HepG2 (cell line): ENCODE measurements at regions not wholly inside any gene's neighbourhood (a gene's known extent, or its start where the extent isn't known, plus 50 kb on each side); places are given as distances from the start of the nearest gene placed in this dataset.

Experiments
- ATAC-seq: fragments of 200-7000 bp; cut with Tn5 transposase; 3 replicates; pipeline ENCODE4 v1.9.1; 2020; ENCODE audit warnings: mild to moderate bottlenecking, moderate library complexity
- BruUV-seq: library from RNA; stranded (reverse); fragments of 400-500 nt; replicated peaks from 2 replicates; lab custom pipeline; 2021; lab: Mats Ljungman, UMichigan
- CTCF ChIA-PET: fragments of 300-600 bp; formaldehyde crosslinking; extraction: SDS; loops from one replicate; lab custom pipeline; 2021; ENCODE audit warnings: low total read pairs, inconsistent platforms, low intra/inter-chr PET ratio; lab: Yijun Ruan, JAX
- POLR2A ChIA-PET: fragments of 350-600 bp; sonication (Branson Sonifier 250); formaldehyde crosslinking; loops from one replicate; lab custom pipeline; 2020; ENCODE audit warnings: antibody characterized with exemption, inconsistent platforms; lab: Yijun Ruan, JAX
- DNase-seq: peaks from one replicate; pipeline ENCODE4 v3.0.0-alpha.2; 2015; ENCODE audit warnings: low spot score
- FAIRE-seq: peaks from 3 replicates; lab custom pipeline; 2011; peaks lifted over from hg19 to GRCh38; lab: Jason Lieb, UNC
- H2AFZ ChIP-seq: one replicate; pipeline ENCODE4 v1.6.1; 2011; ENCODE audit warnings: low read length, inconsistent platforms
- H3K27ac ChIP-seq: fragments of 300-600 bp; 3 replicates; pipeline ENCODE4 v1.8.0; 2011; ENCODE audit warnings: mixed run types, mild to moderate bottlenecking, mixed read lengths, low read length, inconsistent platforms; ENCODE audit not compliant: insufficient read depth; ENCODE audit errors: extremely low read length
- H3K27me3 ChIP-seq, 2 experiments: fragments of 200-600 bp in 1 of 2; 2 replicates in 1 of 2; 3 replicates in 1 of 2; pipeline versions ENCODE4 v1.6.0 to v1.8.0; 2011; ENCODE audit warnings: low read length in 2 of 2, mild to moderate bottlenecking in 2 of 2, moderate library complexity in 2 of 2, inconsistent platforms in 1 of 2; ENCODE audit not compliant: insufficient read depth in 2 of 2, control insufficient read depth in 1 of 2
- H3K36me3 ChIP-seq, 2 experiments: fragments of 200-600 bp in 1 of 2; replicated peaks in 1 of 2; 2 replicates in 1 of 2; 3 replicates in 1 of 2; pipeline versions ENCODE4 v1.5.1 to v1.8.0; 2011; ENCODE audit warnings: low read length in 2 of 2, inconsistent platforms in 1 of 2; ENCODE audit not compliant: insufficient read depth in 2 of 2, control insufficient read depth in 1 of 2
- H3K4me1 ChIP-seq: 2 replicates; pipeline ENCODE4 v1.5.1; 2012; ENCODE audit warnings: low read length, inconsistent platforms; ENCODE audit not compliant: insufficient read depth
- H3K4me2 ChIP-seq: 2 replicates; pipeline ENCODE4 v1.6.0; 2011; ENCODE audit warnings: low read depth, low read length, inconsistent platforms
- H3K4me3 ChIP-seq, 3 experiments: fragments of 200-600 bp in 1 of 3; sonication (generic), shearing (Covaris generic) in 1 of 3; replicated peaks in 1 of 3; 2 replicates each; pipeline ENCODE4 v1.5.1; 2011 to 2016; ENCODE audit warnings: low read length in 3 of 3, inconsistent platforms in 2 of 3, low read depth in 2 of 3, mild to moderate bottlenecking in 2 of 3, control low read depth in 1 of 3, mixed read lengths in 1 of 3; ENCODE audit not compliant: insufficient read depth in 1 of 3
- H3K79me2 ChIP-seq: one replicate; pipeline ENCODE4 v1.6.1; 2011; ENCODE audit warnings: low read length, inconsistent platforms; ENCODE audit not compliant: insufficient read depth
- H3K9ac ChIP-seq: 2 replicates; pipeline ENCODE4 v1.6.0; 2011; ENCODE audit warnings: mild to moderate bottlenecking, low read depth, low read length, inconsistent platforms; ENCODE audit not compliant: insufficient read depth
- H3K9me3 ChIP-seq: 2 replicates; pipeline ENCODE4 v1.5.1; 2012; ENCODE audit warnings: mild to moderate bottlenecking, low read length
- H4K20me1 ChIP-seq: 2 replicates; pipeline ENCODE4 v1.6.0; 2011; ENCODE audit warnings: inconsistent platforms, mild to moderate bottlenecking, low read length, moderate library complexity; ENCODE audit not compliant: insufficient read depth
- ASH2L ChIP-seq: fragments of 300-600, 200-600 bp; sonication (generic); IDR thresholded peaks from 2 replicates; pipeline ENCODE4 v1.7.0; 2017; ENCODE audit warnings: low read depth, mild to moderate bottlenecking, moderate library complexity, mixed read lengths, low read length; ENCODE audit not compliant: insufficient read length
- CEBPB ChIP-seq: IDR thresholded peaks from 2 replicates; pipeline ENCODE4 v1.6.1; 2011; ENCODE audit warnings: low read depth, low read length, improper control_type of control experiment, borderline replicate concordance
- CENPX ChIP-seq: sonication (generic); formaldehyde crosslinking; IDR thresholded peaks from 2 replicates; pipeline ENCODE4 v1.9.0; 2021; ENCODE audit warnings: mild to moderate bottlenecking, missing genetic modification reagents, moderate library complexity
- GPN1 ChIP-seq: sonication (generic); formaldehyde crosslinking; IDR thresholded peaks from 2 replicates; pipeline ENCODE4 v1.5.1; 2020; ENCODE audit warnings: missing genetic modification reagents, borderline replicate concordance
- NFKB2 ChIP-seq: sonication (generic); formaldehyde crosslinking; IDR thresholded peaks from 2 replicates; pipeline ENCODE4 v1.4.0; 2020; ENCODE audit warnings: missing genetic modification reagents, borderline replicate concordance
- SNAPC2 ChIP-seq: sonication (generic); formaldehyde crosslinking; IDR thresholded peaks from 2 replicates; pipeline ENCODE4 v1.8.1; 2022; ENCODE audit warnings: mild to moderate bottlenecking, missing genetic modification reagents
- TCF7L2 ChIP-seq: IDR thresholded peaks from 2 replicates; pipeline ENCODE4 v1.6.1; 2011; ENCODE audit warnings: mild to moderate bottlenecking, low read depth, low read length, moderate library complexity
- THAP7 ChIP-seq: sonication (generic); formaldehyde crosslinking; IDR thresholded peaks from 2 replicates; pipeline ENCODE4 v1.8.1; 2023; ENCODE audit warnings: mild to moderate bottlenecking, missing genetic modification reagents
- ZFP36L1 ChIP-seq: sonication (generic); formaldehyde crosslinking; IDR thresholded peaks from 2 replicates; pipeline ENCODE4 v1.8.0; 2022; ENCODE audit warnings: mild to moderate bottlenecking, missing genetic modification reagents, moderate library complexity
- ZFY ChIP-seq: sonication (generic); formaldehyde crosslinking; IDR thresholded peaks from 2 replicates; pipeline ENCODE4 v1.4.0; 2020; ENCODE audit warnings: missing genetic modification reagents
- ZNF574 ChIP-seq: sonication (generic); formaldehyde crosslinking; IDR thresholded peaks from 2 replicates; pipeline ENCODE4 v1.4.0; 2020; ENCODE audit warnings: missing genetic modification reagents
- ZNF609 ChIP-seq: sonication (generic); formaldehyde crosslinking; IDR thresholded peaks from 2 replicates; pipeline ENCODE4 v1.4.0; 2020; ENCODE audit warnings: mild to moderate bottlenecking, missing genetic modification reagents, borderline replicate concordance
- ZNF724P ChIP-seq: sonication (generic); formaldehyde crosslinking; IDR thresholded peaks from 2 replicates; pipeline ENCODE4 v1.8.0; 2022; ENCODE audit warnings: missing genetic modification reagents, borderline replicate concordance
- WGBS: methylation state at CpG from one replicate; pipeline ENCODE4 v1.1.6; 2017; ENCODE audit warnings: low lambda C conversion rate; 5-methylcytosine and 5-hydroxymethylcytosine counted together
- in situ Hi-C: cut with HindIII; loops from 2 replicates; pipeline ENCODE4 v1.10.0; 2017; ENCODE audit warnings: low pct_unique_long_range_greater_than_20kb; ENCODE audit not compliant: extremely low pct_ligation_motif_present
- intact Hi-C: fragments of 100-400 bp; cut with micrococcal nuclease; formaldehyde crosslinking; loops from one replicate; pipeline ENCODE4 v1.10.0; 2022; ENCODE audit not compliant: unreplicated experiment
- TF ChIP-seq, protein P1 (sequence below): sonication (generic); formaldehyde crosslinking; IDR thresholded peaks from 2 replicates; pipeline ENCODE4 v1.9.0; 2021; ENCODE audit warnings: missing genetic modification reagents, borderline replicate concordance

DNA sequence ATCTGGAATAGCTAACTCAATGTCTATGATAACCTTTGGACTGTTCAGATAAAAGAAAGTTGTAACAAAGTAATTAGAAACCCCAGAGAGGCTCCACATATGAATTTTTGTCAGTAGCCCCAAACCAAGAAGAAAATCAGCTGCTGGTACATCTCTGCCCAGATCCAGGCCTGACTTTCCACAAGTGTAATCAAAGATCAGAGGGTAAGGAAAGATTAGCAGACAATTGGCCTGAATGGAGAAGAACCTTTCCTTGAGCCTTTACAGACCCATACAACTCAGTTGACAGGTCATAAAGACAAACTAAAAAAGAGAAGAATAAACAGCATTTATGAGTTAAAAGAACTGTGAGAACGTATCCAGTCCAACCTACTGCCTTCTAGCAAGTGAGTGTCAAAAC, 366.7 kb upstream of the PKN2 start:
- H3K27me3 ChIP-seq, result no peaks in the 10 kb centered on the region
- in situ Hi-C loops, result no loop called here
- no peak for FAIRE-seq
- no peak for TF ChIP-seq ZNF574 (CRISPR knock-in tag)
- TF ChIP-seq TCF7L2, result no peak
- no peak for TF ChIP-seq CENPX
- no peak for TF ChIP-seq CEBPB
- TF ChIP-seq ZFP36L1 (CRISPR knock-in tag), result no peak
- no peak for TF ChIP-seq ZNF724P
- no peak for TF ChIP-seq THAP7
- no peak for TF ChIP-seq ZNF609 (CRISPR knock-in tag)
- TF ChIP-seq SNAPC2, result no peak
- no peak for TF ChIP-seq ZFY (CRISPR knock-in tag)
- no peak for TF ChIP-seq ASH2L
- TF ChIP-seq NFKB2 (CRISPR knock-in tag), result no peak
- TF ChIP-seq GPN1 (CRISPR knock-in tag), result no peak
- TF ChIP-seq, protein P1, sequence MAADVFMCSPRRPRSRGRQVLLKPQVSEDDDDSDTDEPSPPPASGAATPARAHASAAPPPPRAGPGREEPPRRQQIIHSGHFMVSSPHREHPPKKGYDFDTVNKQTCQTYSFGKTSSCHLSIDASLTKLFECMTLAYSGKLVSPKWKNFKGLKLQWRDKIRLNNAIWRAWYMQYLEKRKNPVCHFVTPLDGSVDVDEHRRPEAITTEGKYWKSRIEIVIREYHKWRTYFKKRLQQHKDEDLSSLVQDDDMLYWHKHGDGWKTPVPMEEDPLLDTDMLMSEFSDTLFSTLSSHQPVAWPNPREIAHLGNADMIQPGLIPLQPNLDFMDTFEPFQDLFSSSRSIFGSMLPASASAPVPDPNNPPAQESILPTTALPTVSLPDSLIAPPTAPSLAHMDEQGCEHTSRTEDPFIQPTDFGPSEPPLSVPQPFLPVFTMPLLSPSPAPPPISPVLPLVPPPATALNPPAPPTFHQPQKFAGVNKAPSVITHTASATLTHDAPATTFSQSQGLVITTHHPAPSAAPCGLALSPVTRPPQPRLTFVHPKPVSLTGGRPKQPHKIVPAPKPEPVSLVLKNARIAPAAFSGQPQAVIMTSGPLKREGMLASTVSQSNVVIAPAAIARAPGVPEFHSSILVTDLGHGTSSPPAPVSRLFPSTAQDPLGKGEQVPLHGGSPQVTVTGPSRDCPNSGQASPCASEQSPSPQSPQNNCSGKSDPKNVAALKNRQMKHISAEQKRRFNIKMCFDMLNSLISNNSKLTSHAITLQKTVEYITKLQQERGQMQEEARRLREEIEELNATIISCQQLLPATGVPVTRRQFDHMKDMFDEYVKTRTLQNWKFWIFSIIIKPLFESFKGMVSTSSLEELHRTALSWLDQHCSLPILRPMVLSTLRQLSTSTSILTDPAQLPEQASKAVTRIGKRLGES (CRISPR knock-in tag), result no peak

More for the DNA sequence above, 366.7 kb upstream of the PKN2 start:
- H2AFZ ChIP-seq, result no peak overlapping the region
- ATAC-seq (no peak), DNase-seq (no peak)
- no peak overlapping the region for H3K4me2 ChIP-seq
- ChIA-PET POLR2A (no interaction called here), CTCF (no interaction called here)
- 5% methylated on average over 1 of the region's 1 CpG for WGBS
- intact Hi-C loops, result no loop called here
- H3K9me3 ChIP-seq, result no peaks in the 10 kb centered on the region
- H3K79me2 ChIP-seq, result no peaks in the 10 kb centered on the region
- 0 out of 2 replicates have a peak, but pooled peaks cover under 1% of the 10 kb centered on the region for H3K4me1 ChIP-seq
- H3K4me3 ChIP-seq, result no peak overlapping the region
- BruUV-seq, result no TSS peak
- H3K27ac ChIP-seq, result no peak overlapping the region
- H3K9ac ChIP-seq, result no peak overlapping the region
- H3K36me3 ChIP-seq, result no peaks in the 10 kb centered on the region
- H4K20me1 ChIP-seq, result no peaks in the 10 kb centered on the region
